ENCODE measurements at regions not wholly inside any gene's neighbourhood (a gene's known extent, or its start where the extent isn't known, plus 50 kb on each side); places are given as distances from the start of the nearest gene placed in this dataset.
"Not testable (repeated sequence)": the region's sequence is repeated elsewhere in the genome, so short reads cannot be mapped to it uniquely, and the experiment has no call there.

DNA sequence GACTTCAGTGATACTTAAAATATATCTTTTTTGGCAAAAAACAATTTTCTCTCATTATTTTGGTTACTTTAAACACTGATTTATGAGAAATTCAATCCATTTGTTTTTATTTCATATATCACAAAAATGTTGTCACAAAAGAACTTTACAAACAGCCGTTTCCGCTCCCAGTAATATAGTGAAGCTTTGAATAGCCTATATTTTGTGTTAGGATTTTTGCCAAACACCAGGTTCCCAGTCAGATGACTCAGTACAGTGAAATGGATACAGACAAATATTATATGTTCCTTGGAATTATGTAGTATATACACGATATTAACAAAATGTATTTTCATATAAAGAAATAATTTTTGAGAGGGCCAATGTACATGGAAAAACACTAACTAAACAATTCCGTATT lies 411.1 kb downstream of the CCER1 start:
- DNase-seq (ENCODE audit: extremely low spot score): no peak
- POLR2A ChIA-PET: no interaction called here
- CTCF ChIA-PET: no interaction called here
- TF ChIP-seq, protein P1, sequence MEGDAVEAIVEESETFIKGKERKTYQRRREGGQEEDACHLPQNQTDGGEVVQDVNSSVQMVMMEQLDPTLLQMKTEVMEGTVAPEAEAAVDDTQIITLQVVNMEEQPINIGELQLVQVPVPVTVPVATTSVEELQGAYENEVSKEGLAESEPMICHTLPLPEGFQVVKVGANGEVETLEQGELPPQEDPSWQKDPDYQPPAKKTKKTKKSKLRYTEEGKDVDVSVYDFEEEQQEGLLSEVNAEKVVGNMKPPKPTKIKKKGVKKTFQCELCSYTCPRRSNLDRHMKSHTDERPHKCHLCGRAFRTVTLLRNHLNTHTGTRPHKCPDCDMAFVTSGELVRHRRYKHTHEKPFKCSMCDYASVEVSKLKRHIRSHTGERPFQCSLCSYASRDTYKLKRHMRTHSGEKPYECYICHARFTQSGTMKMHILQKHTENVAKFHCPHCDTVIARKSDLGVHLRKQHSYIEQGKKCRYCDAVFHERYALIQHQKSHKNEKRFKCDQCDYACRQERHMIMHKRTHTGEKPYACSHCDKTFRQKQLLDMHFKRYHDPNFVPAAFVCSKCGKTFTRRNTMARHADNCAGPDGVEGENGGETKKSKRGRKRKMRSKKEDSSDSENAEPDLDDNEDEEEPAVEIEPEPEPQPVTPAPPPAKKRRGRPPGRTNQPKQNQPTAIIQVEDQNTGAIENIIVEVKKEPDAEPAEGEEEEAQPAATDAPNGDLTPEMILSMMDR (IDR thresholded peaks at IDR 0.05; ENCODE audit: control extremely low read depth, extremely low read depth, low read depth, missing control alignments): no peak

DNA sequence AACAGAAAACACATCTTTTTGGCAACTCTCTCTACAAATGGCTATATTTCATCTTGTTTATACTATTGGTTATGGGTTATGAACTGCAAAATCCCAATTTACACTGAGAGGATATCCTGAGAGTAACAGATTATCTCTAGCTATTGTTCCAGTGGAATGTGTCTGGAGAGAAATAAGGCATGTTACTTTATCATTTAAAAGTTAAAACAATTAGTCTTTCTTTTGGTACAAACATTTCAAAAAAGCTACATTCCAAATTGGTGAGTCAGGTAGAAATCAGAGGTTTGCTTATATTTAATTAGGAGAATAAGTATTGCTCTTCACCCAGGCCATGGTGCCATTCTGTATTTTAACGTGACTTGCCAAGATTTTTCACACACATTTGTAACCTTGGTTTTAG lies 411.6 kb downstream of the CCER1 start:
- POLR2A ChIA-PET: no interaction called here
- TF ChIP-seq, protein P1 (IDR thresholded peaks at IDR 0.05; ENCODE audit: control extremely low read depth, extremely low read depth, low read depth, missing control alignments): no peak
- no peak for DNase-seq (ENCODE audit: extremely low spot score)
- CTCF ChIA-PET: no interaction called here

DNA sequence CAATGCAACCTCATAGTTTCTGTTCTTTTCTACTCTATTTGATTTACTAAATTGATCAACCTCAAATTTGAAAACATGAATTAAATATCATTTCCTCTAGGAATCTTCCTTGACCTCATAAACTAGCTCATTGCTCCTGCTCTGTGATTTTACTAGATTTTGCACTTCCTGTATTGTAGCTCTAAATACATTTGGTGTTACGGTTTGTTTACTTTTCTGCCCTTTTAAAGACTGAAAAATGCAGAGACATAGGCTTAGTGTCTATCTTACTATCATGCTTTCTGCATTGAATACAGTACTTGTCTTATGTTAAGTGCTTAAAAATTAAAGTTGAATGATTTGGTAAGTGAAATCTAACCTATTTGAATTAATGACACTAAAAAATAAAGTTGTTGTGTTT lies 412.1 kb downstream of the CCER1 start:
- CTCF ChIA-PET; POLR2A ChIA-PET; DNase-seq (ENCODE audit: extremely low spot score): not testable (repeated sequence)

DNA sequence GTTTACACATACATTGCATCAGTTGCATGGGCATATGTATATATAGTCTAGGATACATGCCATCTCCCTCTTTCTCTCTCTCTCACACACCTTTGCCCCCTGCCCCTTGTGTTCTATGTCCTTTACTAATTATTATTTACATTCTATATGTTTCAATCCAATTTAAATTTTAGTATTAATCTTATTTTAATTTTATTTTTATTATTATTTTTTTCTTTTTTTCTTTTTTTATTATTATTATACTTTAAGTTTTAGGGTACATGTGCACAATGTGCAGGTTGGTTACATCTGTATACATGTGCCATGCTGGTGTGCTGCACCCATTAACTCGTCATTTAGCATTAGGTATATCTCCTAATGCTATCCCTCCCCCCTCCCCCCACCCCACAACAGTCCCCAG lies 421.1 kb downstream of the CCER1 start:
- POLR2A ChIA-PET; CTCF ChIA-PET; DNase-seq (ENCODE audit: extremely low spot score): not testable (repeated sequence)

DNA sequence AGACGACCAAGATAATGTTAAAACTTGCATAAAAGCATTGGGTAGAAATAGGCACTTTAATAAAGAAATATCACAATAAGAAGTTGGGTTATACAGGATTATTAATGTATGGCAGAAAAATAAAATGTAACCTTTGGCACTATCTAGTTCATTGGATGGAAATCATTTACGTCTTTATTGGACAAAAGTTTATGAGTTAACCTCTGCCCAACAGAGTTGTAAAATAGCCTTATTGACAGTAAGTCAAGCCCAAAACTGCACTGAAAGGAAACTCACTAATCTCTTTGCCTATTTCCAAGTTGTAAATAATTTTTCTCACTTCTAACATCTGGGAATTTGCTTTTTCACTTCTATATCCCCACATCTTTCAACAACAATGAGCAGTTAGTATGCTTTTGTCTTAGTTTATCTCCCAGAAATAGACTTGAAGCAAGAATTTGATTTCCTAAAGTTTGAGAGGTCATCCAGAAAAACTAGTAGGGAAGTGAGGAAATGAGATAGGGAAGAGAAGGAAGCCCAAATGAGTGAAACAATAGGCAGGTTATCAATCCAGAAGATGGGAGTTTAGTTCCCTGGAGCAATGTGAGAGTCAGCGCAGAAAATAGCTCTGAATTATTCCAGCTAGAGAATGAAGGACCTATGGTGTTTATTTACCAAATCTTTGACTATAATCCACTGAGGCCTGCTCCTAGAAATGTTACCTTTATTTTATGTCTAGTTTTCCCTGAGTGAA lies 434.8 kb downstream of the CCER1 start:
- ChIA-PET CTCF (no interaction called here), POLR2A (no interaction called here)
- DNase-seq (ENCODE audit: extremely low spot score): no peak
- TF ChIP-seq, protein P1 (IDR thresholded peaks at IDR 0.05; ENCODE audit: control extremely low read depth, extremely low read depth, low read depth, missing control alignments): no peak

DNA sequence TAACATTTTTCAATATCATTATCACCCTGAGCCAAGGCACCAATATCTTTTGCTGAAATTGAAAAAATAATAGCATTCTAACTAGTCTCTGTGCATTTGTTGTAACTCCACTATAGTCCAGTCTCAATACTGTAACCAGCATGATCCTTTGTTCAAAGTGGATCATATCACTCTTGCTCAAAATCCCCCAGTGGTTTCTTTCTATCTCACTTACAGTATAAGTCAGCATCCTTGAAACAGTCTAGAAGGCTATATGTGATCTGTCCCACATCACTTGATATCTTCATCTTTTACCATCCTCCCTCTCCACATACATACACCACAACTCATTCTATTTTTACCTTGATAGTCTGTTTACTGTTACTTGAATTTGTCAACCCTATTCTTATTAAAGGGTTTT lies 435.7 kb downstream of the CCER1 start:
- ChIA-PET POLR2A (no interaction called here), CTCF (no interaction called here)
- DNase-seq (ENCODE audit: extremely low spot score): no peak
- TF ChIP-seq, protein P1 (IDR thresholded peaks at IDR 0.05; ENCODE audit: control extremely low read depth, extremely low read depth, low read depth, missing control alignments): no peak

DNA sequence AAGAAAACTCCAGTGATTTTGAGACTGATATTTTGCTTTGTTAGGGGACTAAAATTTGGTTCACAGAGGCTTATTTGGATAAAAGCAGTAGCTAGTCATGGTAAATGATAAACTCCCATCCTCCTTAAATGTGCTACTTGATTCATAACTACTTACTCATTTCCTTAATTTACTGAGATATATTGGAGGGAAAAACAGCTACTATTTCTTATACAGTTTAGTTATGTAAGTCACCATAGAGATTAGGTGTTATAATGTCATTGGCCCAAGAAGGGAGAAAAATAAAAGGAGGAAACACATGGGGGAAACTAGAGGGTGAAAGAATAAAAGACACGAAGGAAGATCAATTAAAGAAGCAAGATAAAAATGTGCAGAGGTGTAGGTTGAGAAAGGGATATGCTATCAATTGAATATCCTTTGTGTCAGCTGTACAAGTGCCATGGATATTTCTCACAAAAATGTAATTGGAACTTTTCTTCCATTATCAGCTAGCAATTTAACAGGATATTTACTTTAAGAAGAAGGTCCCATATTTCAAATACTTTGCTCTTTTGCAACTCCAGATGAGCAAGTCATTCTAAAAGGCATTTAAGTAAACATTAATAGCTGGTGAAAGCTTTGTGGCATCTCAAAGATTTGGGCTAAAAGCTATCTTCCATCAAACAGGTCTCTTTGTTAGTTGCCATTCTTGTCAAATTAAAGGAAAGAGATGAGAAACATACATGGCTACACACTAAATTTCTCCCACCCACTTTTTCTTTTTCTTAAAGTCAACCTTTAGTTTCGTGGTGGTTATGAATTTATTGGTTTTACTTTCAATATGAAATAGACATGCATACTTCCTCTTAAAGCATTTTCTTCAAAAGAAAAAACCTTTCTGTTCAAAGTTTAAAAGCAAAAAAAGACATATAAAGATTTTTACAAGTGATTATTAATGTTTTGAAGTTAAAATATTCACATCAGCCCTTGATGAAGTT lies 439.5 kb downstream of the CCER1 start:
- CTCF ChIA-PET: interaction anchor here (1.5 to 2.7 kb wide), 2 partner anchors 10 to 15 kb away, joined by 5 to 6 read pairs; no protein-coding TSS in a partner anchor

More for the DNA sequence above, 439.5 kb downstream of the CCER1 start:
- POLR2A ChIA-PET: no interaction called here
- TF ChIP-seq, protein P1 (IDR thresholded peaks at IDR 0.05; ENCODE audit: control extremely low read depth, extremely low read depth, low read depth, missing control alignments): no peak
- DNase-seq (ENCODE audit: extremely low spot score): peak; percentile 18

Data from GM10248 (cell line).